ENCODE measurements at regions not wholly inside any gene's neighbourhood (a gene's known extent, or its start where the extent isn't known, plus 50 kb on each side); places are given as distances from the start of the nearest gene placed in this dataset.

DNA sequence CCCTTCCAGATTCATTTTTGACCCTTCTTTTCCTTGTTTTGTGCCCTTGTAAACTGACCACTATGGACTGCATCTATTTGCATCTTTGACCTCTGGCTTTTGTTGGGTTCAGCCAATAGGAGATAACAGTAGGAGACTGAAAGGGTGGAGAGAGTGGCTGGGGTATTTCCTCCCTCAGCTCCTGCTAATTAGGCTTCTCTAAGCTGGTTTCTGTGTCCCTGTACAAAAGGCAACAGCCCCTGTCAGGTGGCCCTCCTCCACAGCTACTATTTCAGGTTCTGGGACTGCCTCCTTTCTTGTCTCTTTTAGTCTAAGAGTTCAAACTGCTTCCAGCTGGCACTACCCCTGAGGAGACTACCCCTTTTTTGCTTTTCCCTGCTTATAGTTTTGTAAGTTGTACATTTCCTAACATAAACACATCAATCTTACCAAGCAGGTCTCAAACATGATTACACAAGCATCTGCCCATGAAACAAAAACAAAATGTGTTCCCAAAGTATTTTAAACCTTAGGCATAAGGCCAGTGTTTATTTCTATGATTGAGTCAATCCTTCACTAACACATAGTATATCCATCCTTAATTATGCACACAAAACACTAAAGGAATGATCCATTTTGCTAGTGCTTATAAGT lies 262.0 kb upstream of the TRPM3 start:
- TF ChIP-seq CTCF (IDR thresholded peaks at IDR 0.05; ENCODE audit: low read depth, low read length), result no peak
- no peak for TF ChIP-seq EZH2phosphoT487 (IDR thresholded peaks at IDR 0.05; ENCODE audit: low read depth)

All from OCI-LY3 (cell line).